ENCODE measurements at regions not wholly inside any gene's neighbourhood (a gene's known extent, or its start where the extent isn't known, plus 50 kb on each side); places are given as distances from the start of the nearest gene placed in this dataset.

- Mint-ChIP-seq H3K4me3 (ENCODE audit: low read depth, unreplicated experiment) (no peak overlapping the region), H3K4me1 (ENCODE audit: low read depth, unreplicated experiment) (peaks cover 21% of the 10 kb centered on the region), H3K9me3 (ENCODE audit: low read depth, unreplicated experiment) (peaks cover 2% of the 10 kb centered on the region), H3K36me3 (ENCODE audit: insufficient read depth, unreplicated experiment) (no peaks in the 10 kb centered on the region), H3K27me3 (ENCODE audit: unreplicated experiment) (no peaks in the 10 kb centered on the region), H3K27ac (ENCODE audit: unreplicated experiment) (no peak overlapping the region)
- no TSS peak for BruUV-seq (replicated peaks)
- CTCF ChIA-PET: interaction anchor here (0.9 to 1.3 kb wide), 2 partner anchors 17 to 53 kb away, joined by 3 to 5 read pairs; no protein-coding TSS in a partner anchor
- intact Hi-C loops (cut with micrococcal nuclease; ENCODE audit: unreplicated experiment): no loop called here
- no peak for TF ChIP-seq CTCF (IDR thresholded peaks at IDR 0.05; ENCODE audit: unreplicated experiment)
- no peak for DNase-seq
These were observed 74.1 kb upstream of the GRB10 start for GRCh38 chr7:50856806-50857205.

DNA sequence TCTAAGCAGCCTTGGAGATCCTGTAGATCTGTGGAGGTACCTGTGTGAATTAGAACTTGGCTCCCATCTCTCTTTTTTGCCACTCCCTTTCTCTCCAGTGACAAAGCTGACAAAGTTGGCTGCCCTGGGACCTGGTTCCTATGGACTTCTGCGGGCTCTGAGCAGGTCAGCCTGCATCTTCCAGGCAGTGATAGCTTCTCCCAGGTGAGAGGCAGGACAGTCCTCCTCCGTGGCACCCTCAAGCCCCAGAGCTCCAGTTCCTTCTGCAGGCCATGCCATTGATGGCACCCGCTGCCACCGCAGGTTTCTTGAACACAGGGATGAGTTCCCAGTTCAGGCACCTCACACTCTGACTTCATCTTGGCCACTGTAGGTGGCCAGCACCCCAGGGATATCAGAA, 73.5 kb upstream of the GRB10 start:
- no peak overlapping the region for H3K27ac Mint-ChIP-seq (ENCODE audit: unreplicated experiment)
- no TSS peak for BruUV-seq (replicated peaks)
- DNase-seq: no peak
- peaks cover 2% of the 10 kb centered on the region for H3K9me3 Mint-ChIP-seq (ENCODE audit: low read depth, unreplicated experiment)
- intact Hi-C loops (cut with micrococcal nuclease; ENCODE audit: unreplicated experiment): no loop called here
- TF ChIP-seq CTCF (IDR thresholded peaks at IDR 0.05; ENCODE audit: unreplicated experiment): no peak
- H3K36me3 Mint-ChIP-seq (ENCODE audit: insufficient read depth, unreplicated experiment): no peaks in the 10 kb centered on the region
- CTCF ChIA-PET: no interaction called here
- H3K4me3 Mint-ChIP-seq (ENCODE audit: low read depth, unreplicated experiment): no peak overlapping the region
- H3K4me1 Mint-ChIP-seq (ENCODE audit: low read depth, unreplicated experiment): peaks cover 21% of the 10 kb centered on the region
- no peaks in the 10 kb centered on the region for H3K27me3 Mint-ChIP-seq (ENCODE audit: unreplicated experiment)

GRCh38 chr7:50855526-50855925, 72.8 kb upstream of the GRB10 start:
- Mint-ChIP-seq H3K9me3 (ENCODE audit: low read depth, unreplicated experiment) (peaks cover 2% of the 10 kb centered on the region), H3K36me3 (ENCODE audit: insufficient read depth, unreplicated experiment) (no peaks in the 10 kb centered on the region), H3K27ac (ENCODE audit: unreplicated experiment) (no peak overlapping the region), H3K27me3 (ENCODE audit: unreplicated experiment) (no peaks in the 10 kb centered on the region), H3K4me1 (ENCODE audit: low read depth, unreplicated experiment) (peaks cover 21% of the 10 kb centered on the region), H3K4me3 (ENCODE audit: low read depth, unreplicated experiment) (no peak overlapping the region)
- no TSS peak for BruUV-seq (replicated peaks)
- TF ChIP-seq CTCF (IDR thresholded peaks at IDR 0.05; ENCODE audit: unreplicated experiment): no peak
- DNase-seq: no peak
- intact Hi-C loops (cut with micrococcal nuclease; ENCODE audit: unreplicated experiment): no loop called here
- CTCF ChIA-PET: no interaction called here

DNA sequence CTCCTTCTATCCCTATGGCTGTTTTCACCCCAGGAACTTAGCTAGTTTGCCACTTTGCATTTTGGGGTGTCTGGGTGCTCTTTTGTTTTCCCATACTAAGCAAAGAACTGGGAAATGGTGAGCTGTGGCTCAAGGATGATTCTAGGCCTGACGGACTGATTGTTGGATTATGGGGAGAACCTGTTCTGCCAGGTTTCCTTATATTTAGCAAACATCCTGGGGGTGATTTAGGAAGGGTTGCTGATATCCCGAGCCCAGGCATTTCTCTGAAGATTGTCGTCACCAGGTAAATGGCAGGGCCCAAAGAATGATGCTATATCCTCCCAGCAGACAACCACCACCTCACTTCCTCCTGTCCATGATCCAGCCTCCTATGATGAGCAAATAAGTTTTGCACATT, 72.1 kb upstream of the GRB10 start:
- no TSS peak for BruUV-seq (replicated peaks)
- TF ChIP-seq CTCF (IDR thresholded peaks at IDR 0.05; ENCODE audit: unreplicated experiment): no peak
- Mint-ChIP-seq H3K27me3 (ENCODE audit: unreplicated experiment) (no peaks in the 10 kb centered on the region), H3K9me3 (ENCODE audit: low read depth, unreplicated experiment) (peaks cover 4% of the 10 kb centered on the region), H3K27ac (ENCODE audit: unreplicated experiment) (no peak overlapping the region), H3K36me3 (ENCODE audit: insufficient read depth, unreplicated experiment) (no peaks in the 10 kb centered on the region), H3K4me3 (ENCODE audit: low read depth, unreplicated experiment) (no peak overlapping the region), H3K4me1 (ENCODE audit: low read depth, unreplicated experiment) (peaks cover 21% of the 10 kb centered on the region)
- DNase-seq: no peak
- intact Hi-C loops (cut with micrococcal nuclease; ENCODE audit: unreplicated experiment): no loop called here
- CTCF ChIA-PET: interaction anchor here (0.7 kb wide), 1 partner anchor 47 kb away, joined by 3 read pairs; no protein-coding TSS in a partner anchor
